ENCODE measurements at regions not wholly inside any gene's neighbourhood (a gene's known extent, or its start where the extent isn't known, plus 50 kb on each side); places are given as distances from the start of the nearest gene placed in this dataset.

GRCh38 chr17:69605571-69605970, 191.1 kb downstream of the MAP2K6 start:
- DNase-seq: no peak

DNA sequence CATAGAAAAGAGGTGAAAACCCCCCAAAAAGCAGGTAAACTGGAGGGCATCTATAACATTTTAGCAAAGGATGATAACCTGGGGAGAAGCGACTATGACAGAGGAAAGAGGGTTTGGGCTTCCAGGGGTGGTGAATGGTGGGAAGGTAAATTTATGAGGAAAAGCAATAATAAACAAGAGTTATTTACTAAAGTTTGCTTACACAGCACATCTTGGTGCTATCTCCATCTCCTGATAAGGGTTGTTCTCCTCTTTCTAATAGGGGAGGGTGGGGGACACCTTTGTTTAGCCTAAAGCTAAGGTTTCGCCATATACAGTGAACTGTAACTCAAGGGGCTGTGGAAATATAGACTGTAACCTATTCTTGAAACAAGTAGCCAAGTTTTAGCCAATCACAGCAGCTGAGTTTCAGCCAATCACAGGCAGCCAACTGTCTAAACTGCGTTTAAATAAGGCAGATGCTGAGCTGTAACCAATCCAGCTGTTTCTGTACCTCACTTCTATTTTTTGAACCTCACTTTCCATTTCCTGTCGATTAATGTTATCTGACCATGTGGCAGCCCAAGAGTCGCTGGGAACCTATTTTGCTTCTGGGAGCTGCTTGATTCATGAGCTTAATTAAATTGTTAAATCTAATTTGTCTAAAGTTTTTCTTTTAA, 191.8 kb downstream of the MAP2K6 start:
- no peak for DNase-seq

DNA sequence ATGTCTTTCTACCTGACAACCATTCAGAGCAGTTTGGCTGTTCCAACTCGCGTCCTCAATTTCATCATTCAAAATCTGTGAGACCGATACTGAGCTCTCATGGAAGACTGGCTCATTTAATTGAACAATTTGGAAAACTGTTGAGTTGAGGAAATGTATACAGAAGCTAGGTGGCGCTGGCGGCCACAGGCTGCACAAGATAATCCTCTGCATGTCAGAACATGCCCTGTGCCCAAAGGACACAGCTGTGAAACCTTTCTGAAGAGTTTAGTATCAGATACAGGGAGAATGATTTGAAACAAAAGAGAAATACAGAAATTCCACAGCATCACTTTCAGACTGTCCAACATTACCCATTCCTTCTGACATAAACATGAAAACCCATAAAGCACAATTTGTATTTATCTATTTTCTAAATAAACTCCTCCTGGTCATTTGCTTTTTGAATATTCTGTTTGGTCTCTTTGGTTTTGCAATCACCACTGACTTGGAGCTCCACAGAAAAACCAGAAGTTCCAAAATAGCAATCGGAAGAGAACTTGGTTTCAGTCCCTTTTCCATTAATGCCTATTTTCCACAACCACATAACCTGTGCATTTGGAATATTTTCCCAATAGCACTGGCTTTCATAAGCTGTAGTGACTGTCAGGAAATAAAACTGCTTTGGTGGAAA, 192.8 kb downstream of the MAP2K6 start:
- DNase-seq: peak; percentile 22

DNA sequence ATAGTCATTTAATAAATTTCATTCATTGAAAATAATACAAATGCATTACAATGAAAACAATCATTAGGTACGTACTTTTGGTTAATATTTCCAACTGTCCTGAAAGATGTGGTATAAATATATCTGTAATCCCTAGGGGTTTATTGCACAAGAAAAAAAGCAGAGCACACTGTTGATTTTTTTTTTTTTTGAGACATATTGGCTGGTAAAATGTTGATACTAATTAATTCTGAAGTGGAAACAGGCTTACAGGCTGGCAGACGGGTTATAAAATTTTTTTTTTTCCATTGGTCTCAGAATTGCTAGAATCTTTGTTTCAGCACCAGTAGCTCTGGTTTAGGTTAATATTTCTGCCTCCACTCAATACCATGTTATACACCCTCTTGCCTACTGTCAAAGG, 193.6 kb downstream of the MAP2K6 start:
- no peak for DNase-seq

DNA sequence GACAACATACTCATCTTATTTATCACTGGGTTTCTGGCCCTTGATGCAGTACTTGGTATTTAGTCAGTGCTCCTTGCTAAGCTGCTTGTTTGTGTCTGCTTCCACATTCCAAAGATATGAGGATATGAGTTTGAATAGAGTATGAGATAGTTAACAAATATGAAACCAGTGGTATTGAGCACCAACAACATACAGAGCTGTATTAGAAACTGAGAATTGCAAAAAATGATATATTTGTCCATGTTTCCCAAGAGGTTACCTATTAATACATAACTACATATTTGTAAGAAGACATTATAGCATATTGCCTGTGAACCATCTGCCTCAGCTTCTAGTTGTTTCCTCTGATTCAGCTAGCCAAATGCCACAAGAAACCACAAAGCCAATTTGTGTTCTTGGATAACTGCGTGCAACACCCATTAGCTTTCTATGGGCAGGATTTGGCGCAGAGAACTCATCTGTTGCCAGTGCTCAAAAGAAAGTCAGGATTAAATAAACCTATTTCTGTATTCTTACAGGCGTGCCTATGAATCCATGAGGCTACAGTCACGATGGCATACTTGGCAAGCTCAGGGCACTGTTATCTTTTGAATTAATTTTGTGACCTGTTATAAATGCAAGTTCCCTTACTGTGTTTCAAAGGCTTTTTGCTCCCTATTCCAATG, 194.4 kb downstream of the MAP2K6 start:
- no peak for DNase-seq

DNA sequence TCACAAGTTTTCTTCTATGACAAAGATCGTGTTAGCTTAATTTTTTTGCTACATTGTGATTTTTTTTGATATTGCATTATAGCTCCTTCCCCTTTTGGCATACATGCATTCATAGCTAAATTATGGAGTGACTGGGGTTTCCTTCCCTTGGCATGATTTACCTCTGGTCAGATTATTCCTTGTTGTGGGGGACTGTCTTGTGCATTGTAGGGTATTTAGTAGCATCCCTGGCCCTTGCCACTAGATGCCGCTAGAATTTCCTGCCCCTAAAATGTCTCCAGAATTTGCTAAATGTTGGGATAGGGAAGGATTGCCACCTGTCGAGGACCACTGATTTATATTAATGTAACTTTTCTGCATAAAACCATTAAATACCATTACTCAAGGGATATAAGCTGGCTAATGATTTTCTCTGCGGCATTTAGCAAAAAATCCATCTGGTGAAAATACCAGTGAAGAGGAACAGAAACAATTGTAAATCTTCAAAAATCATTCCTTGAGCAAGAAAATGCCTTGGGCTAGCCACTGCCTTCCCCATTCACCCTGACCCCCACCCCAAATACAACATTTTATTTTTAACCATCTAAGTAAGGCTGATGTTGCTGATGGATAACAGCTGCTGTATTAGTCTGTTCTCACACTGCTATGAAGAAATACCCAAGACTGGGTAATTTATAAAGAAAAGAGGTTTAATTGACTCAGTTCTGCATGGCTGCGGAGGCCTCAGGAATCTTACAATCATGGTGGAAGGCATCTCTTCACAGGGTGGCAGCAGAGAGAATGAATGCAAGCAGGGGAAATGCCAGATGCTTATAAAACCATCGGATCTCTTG, 195.2 kb downstream of the MAP2K6 start:
- DNase-seq: no peak

DNA sequence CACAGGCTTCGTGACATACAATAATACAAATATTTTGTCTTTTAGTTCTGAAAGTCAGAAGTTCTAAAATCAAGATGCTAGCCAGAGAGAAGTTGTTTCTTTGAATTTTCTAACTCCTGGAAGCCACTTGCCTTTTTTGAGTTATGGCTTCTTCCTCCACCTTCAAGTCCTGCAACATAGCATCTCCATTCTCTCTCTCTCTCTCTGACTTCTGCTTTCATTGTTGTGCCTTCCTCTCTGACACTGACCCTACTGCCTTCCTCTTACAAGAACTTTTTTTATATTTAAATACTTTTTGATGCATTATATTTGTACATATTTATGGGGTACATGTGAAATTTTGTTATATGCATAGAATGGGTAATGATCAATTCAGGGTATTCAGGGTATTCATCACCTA, 205.9 kb downstream of the MAP2K6 start:
- DNase-seq: no peak

- no peak for DNase-seq
These were observed 211.0 kb downstream of the MAP2K6 start for GRCh38 chr17:69625474-69625873.

GRCh38 chr17:69630056-69630635, 215.6 kb downstream of the MAP2K6 start:
- no peak for DNase-seq

DNA sequence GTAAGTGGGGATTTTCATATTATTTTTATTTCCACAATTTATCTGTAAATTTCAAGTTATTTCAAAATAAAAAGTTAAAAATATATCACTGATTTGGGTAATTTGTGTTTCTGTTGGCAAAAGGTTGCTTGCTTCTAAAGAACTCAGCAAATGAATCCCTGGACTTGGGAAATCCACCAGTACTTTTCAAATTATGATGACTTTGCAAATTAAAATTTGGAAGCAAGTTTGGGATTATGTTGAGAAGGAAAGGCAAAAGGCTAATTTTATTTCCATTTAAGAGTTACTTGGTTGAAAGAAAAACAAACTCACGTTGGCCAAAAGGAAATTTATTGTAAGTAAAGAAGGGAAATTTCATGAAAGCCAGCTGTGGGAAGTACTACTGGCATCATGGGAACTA, 220.3 kb downstream of the MAP2K6 start:
- no peak for DNase-seq

DNA sequence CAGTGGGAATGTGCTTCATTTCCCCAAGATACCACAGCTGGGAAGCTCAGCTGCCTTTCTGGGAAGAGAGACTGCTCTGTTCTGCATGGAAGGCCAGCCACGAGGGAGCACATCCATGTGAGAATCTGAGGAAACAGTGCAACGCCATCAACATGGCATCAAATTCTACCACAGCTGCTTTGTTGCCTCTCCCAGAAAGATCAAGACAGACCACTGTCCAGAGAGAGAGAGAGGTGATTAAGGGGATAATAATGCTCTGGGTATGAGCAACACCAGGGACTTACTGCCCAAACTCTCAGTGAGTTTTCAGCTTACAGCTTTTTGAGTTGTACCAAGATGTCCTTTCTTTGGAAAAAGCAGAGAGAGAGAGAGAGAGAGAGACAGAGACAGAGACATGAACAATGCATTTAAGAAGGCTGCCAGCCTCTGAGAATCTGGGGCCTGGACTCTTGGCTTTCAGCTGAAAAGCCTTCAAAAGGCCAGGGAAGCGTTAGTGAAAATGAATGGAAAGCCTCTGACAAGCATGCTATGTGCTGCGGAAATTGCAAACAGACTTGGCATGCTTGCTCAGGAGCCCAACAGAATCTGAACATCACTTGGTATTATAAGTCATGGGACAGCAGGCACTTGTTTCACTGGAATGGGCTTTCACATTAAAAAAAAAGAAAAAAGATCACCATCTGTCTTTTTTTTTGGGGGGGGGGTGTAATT, 223.1 kb downstream of the MAP2K6 start:
- DNase-seq: no peak

GRCh38 chr17:69639096-69639495, 224.6 kb downstream of the MAP2K6 start:
- no peak for DNase-seq

- no peak for DNase-seq
These were observed 225.6 kb downstream of the MAP2K6 start for GRCh38 chr17:69640073-69640472.

DNA sequence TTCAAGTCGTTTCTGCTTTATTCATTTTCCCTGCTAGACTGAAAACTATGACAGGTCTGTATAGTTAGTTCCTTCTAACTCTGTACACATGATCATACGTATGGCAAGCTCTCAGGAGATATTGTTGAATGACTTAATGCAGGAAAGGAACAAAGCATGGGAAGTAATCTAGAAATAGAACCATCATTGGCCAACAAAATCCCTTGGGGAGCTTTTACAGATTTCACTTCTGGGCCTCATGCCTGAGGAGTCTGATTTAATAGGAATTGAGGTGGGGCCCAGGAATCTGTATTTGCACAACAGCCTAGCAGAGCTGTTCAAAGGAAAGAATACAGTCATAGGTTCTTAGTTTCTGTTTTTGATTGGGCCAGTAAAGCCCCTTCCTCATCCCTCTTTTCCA, 229.2 kb downstream of the MAP2K6 start:
- DNase-seq: no peak

DNA sequence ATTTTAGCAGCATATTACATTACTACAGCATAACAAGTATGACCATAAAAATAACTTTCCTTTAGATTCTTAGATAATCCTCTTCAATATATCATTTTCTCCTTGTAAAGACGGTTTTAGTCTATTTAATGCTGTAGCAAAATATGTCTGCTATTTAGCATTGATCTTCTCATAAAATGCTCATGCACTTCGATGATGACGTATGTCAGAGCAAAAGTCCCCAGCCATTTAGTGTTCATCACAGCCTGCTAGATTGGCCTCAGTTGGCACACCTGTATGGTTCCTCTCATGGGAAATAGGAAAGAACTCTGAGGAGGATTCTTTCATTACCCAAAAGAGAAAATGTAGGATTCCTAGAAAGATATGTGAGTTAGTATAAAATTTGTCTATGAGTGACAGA, 232.2 kb downstream of the MAP2K6 start:
- no peak for DNase-seq

DNA sequence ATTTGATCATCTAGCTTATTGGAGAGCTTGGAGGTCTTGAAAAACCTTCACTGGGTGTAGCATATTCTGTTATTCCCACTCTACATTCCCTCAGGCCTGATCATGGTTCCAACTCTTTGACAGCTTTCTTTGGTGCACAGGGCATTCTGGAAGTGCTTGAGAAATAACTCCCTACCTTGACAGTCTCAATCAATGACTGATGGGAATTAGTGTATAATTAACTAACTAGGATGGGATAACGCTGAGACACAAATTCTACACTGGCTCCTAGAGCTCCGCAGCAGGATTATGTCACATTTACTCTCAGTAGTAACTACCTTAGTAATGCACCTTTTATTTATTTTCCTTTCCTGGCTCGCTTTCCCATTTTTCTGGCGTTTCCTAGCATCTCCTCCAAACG, 236.4 kb downstream of the MAP2K6 start:
- no peak for DNase-seq

DNA sequence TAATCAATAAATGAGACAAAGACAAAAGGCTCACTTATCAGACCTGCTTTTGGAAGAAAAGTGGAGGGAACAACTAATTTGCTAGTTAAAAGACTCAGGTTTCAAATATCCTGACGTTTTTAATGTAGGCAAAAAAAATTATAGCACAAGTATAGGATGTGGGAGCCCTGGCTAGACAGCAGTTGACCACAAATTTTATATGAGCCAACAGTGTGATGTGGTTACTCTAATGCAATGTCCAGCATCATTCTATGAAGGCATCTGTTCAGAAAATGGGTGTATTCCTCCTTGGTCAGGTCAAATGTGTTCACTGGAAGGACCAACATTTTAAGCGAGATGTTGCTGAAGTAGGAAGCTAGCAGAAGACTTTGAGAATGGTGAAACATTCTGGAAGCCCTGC, 237.4 kb downstream of the MAP2K6 start:
- DNase-seq: no peak

DNA sequence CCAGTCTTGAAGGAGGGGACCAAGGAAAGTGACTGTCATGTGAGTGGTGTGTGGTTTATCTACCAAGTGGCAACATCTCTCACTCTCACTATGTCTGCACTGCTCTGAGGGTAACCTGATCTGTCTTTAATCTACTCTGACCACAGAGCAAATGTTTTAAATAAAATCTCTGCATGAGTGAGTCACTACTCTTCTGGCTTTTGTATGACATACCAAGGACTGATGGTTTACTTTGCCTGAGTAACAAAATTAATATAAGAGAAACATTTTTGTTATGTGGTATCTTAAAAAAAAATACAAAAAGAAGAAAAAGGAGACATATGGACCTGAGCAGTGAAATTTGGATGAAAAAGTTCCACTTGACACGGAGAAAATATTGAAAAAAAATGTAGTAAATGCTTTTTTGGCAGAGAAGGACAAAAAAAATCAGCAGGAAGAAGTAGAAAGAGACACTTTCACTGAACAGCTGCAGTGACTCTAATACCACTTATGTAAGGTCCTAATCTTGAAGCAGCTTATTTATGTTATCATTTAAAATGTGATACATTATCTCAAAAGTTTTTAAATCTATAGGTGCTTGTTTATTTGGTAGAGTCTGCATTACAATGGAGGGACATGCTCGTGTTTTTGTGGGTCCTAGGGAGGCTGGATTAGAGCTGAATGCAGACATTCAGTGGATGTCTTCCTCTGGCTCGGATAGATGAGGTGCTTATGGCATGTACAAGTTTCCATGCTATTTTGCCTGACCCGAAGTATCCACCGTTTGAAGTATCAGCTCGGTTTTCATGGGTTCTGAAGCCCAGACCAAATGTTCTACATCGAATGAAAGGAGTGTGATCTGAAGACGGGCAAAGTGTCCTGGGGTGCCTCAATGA, 240.7 kb downstream of the MAP2K6 start:
- peak; percentile 42 for DNase-seq

- DNase-seq: no peak
These were observed 241.4 kb downstream of the MAP2K6 start for GRCh38 chr17:69655902-69656301.

GRCh38 chr17:69669441-69670178, 255.1 kb downstream of the MAP2K6 start:
- DNase-seq: no peak

GRCh38 chr17:69672924-69673323, 258.4 kb downstream of the MAP2K6 start:
- DNase-seq: no peak

Measured in NCI-H187 treated with DMSO at 0.1 percent for 48 hours (cell line).